CD4-positive, alpha-beta T cell treated with Interleukin-21 for 1 hour (primary cell): ENCODE measurements at regions not wholly inside any gene's neighbourhood (a gene's known extent, or its start where the extent isn't known, plus 50 kb on each side); places are given as distances from the start of the nearest gene placed in this dataset.

Experiments used
- DNase-seq: peaks from one replicate; pipeline ENCODE4 v3.0.0-alpha.2; 2020

DNA sequence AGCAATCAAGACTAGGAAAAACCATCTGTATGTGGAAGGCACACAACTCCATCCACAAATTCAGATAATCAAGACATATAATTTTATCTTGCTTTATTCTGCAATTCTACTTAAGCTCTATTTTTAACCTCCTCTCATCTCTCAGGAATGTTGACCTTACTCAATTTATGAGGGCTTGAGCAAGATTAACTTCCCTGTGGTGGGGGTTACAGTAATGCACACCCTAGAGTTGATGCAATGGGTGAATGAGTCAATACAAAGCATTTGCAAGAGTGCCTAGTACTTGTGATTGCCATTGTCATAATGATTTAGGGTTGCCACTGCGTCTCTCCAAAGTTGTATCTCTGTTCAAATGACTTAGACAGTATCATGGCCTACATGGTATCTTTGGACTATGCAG is 1598.4 kb upstream of the TMEM132C start:
- DNase-seq, result no peak

DNA sequence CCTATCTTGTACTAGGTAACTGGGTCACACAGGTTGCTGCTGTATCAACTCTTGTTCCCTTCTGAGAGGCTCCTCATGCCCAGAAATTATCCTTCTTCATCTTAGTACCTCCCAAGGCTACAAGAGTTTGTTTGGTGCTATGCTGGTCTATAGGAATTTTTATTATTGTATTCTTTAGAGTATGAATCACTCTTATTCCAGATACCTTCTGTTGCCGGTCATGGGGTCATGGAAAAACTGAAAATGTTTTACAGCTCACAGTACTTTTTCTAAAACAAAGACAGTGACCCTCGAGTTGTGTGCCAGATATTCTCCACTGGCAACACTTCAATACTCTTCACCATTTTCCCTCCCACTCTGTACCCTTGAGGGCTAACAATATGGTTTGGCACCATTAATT is 1598.0 kb upstream of the TMEM132C start:
- no peak for DNase-seq

DNA sequence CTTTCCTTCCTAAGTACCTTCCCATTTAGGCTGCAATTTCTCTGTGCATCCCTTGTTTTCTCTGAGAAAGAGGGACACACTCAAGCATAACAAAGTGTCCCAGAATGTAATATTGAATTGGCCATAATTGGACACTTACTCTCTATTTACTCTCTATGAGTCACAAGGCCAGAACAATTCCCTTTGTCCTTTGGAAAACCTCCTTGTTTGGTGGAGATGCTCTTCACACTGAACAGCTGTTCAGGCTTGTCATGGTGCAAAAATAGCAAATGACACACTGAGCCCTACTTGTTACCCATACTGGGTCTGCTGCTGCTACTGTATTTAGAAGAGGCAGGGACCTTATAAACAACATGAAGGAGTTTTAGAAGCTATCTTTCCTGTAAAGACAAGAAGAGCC is 1590.5 kb upstream of the TMEM132C start:
- no peak for DNase-seq

DNA sequence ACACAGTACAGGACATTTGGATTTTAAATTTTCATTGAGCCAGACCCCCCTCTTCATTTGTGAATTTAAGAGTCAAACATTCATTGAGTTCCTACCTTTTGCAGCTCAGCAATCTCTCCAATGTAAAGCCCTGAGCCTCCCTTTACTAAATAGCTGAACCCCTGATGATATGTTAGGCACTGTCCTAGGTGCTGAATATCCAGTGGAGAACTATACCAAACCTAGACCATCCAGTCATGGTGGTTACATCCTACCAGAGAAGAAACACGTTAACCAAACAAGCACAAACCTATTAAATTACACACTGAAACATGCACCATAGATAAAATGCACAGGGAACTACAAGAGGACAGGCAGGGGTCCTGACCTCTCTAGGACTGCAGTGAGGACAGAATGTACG is 1585.3 kb upstream of the TMEM132C start:
- no peak for DNase-seq

DNA sequence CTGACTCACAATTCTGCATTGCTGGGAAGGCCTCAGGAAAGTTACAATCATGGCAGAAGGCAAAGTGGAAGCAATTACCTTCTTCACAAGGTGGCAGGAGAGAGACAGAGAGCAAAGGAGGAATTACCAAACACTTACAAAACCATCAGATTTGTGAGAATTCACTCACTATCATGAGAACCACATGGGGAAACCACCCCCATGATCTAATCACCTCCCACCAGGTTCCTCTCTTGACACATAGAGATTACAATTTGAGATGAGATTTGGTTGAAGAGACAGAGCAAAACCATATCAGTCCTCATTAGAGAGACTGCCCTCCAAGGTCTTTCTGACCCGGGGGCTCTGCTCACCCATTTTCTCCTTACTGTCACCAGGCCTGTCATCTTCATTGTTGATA is 1582.3 kb upstream of the TMEM132C start:
- no peak for DNase-seq

DNA sequence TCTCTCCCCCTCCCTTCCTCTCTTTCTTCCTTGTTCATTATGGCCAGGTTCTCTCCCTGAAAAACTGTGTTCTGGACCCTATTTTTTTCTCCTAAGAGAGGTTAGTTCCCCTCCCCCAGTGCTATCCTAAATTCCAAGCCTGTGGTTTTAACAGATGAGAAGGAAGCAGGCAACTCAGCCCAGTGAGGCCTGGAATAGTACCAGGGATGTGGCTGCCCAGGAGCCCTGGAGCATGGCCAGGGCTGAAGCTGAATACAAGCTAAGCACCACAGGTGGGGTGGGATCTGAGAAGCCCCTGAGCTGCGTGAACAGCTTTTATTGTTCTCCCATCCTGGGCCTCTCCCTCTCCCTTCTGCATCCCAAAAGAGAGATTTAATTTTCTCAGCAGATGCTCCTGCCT is 1581.3 kb upstream of the TMEM132C start:
- DNase-seq, result no peak

DNA sequence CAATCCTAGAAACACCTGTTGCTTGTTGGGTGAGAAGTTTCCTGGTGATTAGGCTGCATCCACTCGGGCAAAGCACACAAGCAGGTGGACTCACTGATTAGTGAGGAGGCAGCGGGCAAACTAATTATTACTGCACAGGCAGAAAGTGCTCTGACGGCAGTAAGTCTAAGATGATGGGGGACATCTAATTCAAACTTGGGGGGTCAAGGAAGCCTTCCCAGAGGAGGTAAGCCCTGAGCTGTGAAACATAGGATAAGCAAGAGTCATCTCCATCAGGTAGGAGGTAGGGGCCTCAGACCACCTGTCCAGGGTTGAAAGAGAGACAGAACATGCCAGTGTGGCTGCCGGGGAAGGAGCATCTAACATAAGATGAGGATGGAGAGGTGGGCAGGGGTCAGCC is 1578.4 kb upstream of the TMEM132C start:
- DNase-seq, result no peak

DNA sequence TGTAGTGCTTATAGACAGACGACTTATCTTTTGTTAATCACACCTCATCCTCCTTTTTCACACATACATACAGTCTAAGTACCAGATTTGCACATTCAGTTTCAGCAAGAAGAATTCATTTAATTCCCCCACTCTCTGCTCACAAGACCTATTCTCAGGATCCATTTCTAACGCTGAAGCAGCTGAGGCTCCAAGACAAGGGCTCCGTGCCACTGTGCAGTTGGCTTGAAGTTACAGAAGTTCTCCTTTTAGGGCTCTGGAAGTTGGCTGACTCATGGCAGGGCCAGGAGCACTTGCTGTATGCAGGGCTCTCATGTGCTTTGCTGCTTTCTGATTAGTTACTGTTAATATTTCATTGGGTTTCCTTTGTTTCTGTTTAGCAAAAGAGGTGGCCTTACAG is 1566.9 kb upstream of the TMEM132C start:
- DNase-seq, result no peak

DNA sequence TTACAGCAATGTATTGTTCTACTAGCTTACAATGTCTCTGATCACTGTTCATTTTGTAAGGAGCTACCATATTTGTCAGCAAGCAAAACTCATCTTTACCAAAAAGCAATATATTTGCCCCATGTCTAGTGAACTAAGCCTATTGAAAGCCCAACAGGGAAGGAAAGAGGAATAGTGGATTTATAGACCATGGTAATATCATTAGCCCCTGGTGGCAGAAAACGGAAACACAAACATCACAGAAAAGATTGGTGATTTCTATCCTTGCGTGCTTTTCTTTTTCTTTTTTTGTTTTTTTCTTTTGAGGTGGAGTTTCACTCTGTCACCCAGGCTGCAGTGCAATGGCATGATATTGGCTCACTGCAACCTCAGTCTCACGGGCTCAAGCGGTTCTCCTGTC is 1562.4 kb upstream of the TMEM132C start:
- DNase-seq, result no peak

DNA sequence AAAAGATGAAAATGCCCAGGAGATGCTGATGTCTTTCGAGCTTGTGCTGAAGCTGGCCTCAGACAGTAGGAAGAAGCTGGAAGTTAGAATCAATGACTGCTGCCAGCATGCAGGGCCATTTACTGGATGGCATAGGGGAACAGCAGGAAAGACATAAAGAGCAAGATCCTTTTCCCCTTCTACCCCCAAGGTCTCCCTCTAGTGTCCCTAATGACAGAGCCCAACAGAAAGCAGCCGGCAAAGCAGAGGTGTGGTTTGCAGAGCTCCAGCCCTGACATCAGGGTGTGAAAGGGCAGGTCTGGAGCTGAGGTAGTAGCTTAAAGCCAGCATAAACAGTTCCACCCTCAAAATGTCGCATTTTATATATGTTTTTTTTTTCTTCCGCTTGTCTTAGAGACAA is 1560.7 kb upstream of the TMEM132C start:
- no peak for DNase-seq

DNA sequence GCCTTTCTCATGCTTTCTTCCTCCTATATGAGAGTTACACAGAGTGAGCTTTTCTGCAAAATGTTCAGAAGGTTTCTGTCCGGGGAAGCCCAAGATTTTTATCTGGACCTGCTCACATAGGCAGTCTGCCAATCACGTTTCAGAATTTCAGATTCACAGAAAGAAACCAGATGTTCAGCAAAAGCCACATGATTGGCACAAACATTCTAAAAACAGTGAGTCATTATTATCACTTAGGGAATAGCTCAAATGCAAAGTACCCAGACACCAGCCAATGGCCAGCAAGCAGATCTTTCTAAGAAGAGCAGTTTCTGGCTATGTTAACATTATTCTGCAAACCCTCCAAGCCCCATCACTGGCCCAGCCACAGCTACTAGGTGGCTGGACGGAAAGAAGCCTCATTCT is 1558.5 kb upstream of the TMEM132C start:
- DNase-seq, result peak; percentile 22

DNA sequence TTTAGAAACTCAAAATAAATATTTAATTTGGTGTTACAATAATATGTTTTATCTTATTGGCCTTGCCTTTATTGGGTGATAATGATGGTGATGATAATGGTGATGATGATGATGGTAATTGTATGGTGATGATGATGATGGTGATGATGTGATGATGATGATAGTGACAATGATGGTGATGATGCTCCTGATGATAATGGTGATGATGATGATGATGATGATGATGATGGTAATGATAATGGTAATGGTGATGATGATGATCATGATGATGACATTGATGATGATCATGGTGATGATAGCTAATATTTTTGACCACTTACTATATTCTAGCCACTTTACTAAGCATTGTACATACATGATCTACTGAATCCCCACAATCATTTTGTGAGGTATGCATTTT is 1548.6 kb upstream of the TMEM132C start:
- DNase-seq, result no peak

DNA sequence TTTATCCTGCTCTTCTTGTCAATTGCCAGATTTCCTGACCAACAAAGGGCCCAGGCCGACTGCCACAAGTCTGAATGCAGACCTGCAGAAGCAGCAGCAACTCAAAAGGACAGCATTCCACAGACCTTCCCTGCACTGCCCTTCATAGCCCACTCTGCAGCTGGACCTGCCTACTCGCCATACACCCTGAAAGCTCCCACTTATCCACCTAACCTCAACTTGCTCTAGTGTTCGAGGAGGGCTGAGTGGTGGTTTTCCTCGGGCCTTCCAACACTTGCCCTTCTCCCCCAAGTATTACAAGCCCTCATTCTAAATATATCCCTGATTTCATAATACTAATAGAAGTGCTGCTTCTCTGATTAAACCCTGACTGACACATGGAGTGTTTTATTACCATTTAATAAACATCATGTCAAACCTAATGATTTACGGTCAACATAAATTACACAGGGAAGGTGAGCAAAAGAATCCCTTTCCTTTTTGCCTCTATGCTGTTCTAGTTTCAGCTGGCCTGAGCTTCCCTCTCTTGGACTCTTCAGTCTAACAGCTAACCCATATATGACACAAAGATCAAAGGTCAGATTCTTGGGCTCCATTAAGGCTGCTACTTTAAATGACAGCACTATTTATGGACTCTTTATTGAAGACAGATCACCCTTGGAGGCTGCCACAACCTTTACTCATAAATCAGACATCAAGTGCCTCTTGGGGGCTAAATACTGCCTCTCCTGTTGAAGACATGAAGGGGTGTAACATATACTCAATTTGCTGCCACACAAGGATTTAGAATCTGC is 1546.9 kb upstream of the TMEM132C start:
- DNase-seq, result no peak

DNA sequence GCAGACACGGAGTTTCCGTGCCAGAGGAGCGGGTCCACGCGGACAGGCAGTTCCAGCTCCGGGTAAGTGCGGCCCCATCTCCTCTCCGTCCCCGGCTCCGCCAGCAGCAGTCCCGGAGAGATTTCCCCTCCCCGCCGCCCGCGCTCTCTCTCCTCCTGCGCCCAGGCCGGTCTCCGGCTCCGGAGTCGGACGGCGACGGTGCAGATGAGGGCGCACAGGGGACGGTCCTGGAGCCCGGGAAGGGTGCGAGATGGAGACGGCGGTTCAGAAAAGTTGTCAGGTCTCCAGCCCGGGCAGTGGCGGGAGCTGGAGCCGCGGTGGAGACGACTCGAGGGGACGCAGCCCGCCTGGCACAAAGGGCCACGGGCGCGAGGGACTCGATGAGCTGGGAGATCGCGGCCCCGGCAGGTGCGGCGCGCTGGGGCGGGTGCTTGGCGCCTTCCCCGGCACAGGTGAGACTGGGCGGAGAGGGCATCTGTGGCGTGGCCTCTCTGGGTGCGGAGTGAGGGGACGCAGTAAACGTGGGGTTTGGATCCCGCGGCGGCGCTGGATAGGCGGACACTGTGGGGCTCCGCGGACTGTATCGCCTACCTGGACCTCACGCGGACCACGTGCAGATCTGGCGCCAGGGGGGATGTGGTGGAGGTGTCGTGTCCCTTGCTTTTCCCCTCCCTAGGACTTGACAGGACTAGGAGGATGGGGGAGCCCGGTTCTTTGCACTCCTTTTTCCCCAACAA is 1540.3 kb upstream of the TMEM132C start:
- DNase-seq, result no peak

DNA sequence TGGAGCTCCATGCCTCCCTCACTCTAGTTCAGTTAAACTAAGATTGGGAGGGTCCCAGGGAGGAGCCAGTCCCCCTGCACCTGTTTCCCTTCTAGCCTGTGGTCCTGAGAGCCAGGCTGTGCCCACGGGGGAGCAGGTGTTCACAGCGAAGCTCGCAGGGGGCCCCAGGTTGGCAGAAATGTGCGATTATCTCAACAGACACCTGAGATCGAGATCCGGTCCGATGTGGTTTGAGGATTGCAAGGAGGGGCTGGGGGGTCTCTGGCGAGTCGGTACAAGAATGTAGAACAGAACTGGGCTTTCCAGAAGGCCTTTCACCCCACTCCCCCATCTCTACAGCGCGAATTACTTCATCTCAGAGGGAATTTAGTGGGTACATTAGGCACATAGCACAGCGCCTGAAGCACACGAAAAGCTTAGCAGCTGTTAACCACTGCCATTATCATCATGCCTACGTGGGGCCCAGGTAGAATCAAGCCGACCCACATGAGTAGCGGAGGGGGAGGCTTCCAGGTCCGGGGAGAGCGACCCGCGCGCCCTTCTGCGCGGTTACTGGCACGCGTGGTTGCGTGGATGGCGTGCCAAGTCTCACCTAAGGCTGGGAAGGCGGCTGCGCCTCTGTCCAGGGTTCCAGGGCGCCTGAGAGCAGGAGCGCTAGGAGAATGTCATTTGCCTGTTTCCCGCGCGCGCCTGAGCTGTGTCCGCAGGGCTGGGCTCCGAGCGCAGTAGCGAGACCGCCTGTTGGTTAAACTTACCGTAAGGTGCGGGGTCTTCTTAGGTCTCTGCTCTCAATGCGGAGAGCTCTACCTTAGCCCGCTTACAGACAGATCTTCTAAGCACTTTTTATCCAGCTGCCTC is 1539.5 kb upstream of the TMEM132C start:
- no peak for DNase-seq

DNA sequence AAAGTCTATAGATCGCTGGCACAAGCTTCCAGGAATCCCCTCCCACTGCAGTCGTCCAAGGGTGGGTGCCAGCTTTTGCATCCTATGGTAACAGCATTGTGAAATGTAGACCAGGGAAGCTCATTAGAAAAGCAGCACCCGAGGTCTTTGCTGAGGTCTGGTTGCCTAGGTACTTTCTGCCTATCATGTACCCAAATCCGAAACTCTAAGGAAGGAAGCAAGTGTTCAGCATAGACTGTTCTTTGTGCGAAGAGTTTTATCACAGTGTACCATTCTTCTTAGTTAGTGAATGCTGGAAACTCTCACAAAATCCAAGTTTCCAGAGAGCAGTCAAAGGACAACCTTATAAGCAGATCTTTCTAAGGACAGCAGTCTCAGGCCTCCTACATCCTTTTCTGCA is 1532.7 kb upstream of the TMEM132C start:
- DNase-seq, result no peak

DNA sequence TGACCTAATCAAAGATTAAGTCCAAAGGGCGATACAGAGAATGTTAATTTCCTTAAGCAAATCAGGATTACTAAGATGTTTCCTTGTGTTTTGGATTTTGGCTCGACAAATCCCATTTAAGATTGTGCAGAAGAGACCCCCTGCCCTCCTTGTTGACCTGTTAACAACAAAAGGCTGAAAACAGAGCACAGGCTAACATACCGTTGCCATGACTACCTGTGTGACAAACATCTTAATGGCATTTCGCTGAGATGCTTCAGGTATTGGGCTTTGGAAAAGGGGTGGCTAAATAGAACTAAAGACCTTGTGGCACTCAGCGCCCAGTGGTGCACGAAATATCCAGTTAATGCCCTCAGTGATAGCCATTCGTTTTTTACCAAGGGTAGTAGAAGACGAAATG is 1532.3 kb upstream of the TMEM132C start:
- no peak for DNase-seq

DNA sequence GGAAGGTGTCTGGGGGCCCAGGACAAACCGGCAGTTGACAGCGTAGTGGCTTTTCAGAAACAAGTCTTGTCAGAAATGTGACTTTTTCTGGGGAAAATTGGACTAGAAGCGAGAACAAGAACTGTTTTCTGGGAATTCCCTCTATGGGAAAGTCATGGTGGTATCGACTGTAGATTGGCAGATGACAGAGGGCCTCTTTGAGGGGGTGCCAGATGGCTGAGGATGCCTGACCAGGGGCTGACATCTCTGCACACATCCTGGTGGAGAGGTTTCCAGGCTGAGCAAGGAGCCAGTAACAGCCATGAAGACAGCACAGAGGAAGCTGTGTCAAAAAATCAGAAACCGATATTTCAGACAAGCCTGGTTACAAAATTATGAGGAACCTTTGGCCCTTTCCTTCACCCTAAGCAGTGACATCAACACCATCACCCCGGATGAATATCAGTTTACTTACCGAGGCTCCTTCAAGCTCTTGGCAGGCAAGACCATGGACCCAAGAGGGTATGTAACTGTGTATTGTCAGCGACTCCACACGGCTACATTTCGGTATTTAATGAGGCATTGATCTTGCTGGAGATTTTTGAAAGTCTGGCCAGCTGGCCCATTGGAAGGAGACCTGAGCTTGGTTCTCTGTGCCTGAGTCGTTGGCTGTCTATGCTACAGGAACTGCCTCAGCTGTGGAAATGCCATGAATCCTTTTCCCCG is 1525.3 kb upstream of the TMEM132C start:
- DNase-seq, result no peak

DNA sequence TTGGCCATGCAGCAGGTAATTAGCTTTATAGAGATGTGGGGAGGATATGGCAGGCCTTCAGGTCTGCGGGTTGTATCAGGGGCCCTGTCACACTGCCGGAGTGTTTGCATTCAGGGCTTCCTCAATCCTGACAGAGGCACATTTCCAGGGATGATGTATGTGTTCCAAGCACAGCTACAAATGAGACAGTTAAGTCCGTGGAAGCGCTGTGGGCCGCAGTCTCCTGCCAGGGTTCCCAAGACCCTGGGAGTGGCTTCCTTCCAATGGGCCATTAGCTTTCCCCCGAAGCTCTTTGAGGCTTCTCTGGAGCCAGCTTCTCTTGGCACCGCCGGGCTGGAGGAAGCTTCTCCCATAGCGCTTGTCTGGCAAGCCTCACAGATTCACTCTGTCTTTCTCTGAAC is 1524.7 kb upstream of the TMEM132C start:
- no peak for DNase-seq

DNA sequence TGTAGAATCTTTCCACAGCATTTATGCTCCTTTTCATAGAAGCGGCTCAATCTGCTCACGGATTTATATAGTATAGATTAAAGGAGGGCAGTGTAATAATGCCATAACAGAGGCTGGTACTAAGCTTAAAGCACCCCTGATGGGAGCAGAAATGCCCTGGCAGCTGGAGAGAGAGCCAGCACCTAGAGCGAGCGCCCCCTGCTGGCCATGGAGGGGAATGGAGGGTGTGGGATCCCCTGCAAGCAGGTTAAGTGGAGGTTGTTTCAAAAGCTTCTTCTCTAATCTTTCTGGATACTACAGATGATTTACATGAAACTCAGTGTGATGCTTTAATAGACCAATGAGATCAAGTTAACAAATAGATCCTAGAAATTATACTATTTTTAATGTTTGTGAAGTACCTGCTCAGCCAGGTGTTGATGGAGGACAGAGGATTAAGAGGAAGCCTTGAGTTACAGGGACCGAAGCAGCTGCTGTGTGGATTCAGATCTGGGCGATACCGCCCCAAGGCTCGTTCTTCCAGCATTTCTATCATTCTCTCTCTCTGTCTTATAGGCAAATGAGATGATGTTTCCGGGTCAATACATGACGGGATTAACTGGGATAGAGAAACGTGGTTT is 1519.3 kb upstream of the TMEM132C start:
- DNase-seq, result peak; percentile 58

DNA sequence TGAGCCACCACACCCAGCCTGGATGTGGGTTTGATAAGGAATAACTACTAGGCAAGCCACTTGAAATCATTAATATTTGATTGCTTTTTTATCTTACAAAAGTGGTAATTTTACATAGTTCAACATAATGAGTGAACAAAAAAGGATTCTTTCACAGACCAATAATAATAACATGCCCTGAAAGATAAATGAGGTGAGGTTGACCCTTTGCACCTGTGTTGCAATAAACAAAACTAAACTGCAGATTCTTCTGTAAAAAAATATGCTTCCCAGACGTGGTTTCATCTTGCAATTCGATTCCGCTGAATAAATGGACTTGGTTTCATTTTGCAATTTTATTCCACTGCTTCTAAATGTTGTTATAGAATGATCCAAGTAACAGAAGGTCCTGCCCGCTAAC is 1514.9 kb upstream of the TMEM132C start:
- DNase-seq, result no peak

DNA sequence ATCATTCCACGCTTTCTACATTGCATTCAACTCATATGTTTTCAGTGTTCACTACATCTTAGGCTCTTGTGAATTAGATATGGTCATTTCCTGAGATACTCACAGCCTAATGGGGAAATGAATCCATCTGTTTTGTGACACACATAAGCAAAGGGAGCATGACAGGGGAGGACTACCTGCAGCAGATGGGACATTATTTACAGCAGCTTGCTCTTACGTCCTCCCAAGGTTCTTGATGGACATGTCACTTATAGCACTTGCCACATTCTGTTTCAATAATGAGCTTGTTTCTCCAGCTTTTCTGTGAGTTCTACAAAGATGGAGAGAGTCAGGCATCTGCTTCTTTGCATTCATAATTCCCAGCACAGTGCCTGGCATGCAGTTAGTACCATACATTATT is 1509.6 kb upstream of the TMEM132C start:
- DNase-seq, result no peak

DNA sequence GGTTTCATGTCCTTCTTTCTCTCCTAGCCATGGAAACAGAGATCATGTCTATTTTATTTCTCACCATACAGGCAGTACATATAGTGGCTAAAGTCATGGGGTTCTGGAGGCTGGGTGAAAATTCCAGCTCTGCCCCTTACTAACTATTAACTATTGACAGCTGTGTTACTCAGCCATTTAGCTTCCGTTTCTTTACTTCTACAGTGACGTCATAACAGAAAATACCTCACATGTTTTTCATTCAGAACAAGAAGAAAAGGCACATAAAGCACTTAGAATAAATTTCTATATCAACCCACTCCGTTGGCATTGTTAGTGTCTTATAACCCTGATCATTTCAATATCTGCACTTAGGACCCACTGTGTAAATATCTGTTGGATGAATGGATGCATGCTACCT is 1506.9 kb upstream of the TMEM132C start:
- DNase-seq, result no peak
